ENCODE measurements at regions not wholly inside any gene's neighbourhood (a gene's known extent, or its start where the extent isn't known, plus 50 kb on each side); places are given as distances from the start of the nearest gene placed in this dataset.

GRCh38 chr4:41409594-41409895, 128.4 kb upstream of the LIMCH1 start (continued):
- no peak for TF ChIP-seq RBBP5 (IDR thresholded peaks at IDR 0.05; ENCODE audit: borderline replicate concordance, low read depth, low read length)
- no peak for TF ChIP-seq JUND (IDR thresholded peaks at IDR 0.05; ENCODE audit: low read length)
- no peak for TF ChIP-seq USF2 (IDR thresholded peaks at IDR 0.05; ENCODE audit: low read length)
